ENCODE measurements at regions not wholly inside any gene's neighbourhood (a gene's known extent, or its start where the extent isn't known, plus 50 kb on each side); places are given as distances from the start of the nearest gene placed in this dataset.

GRCh38 chr1:82079607-82080006 lies 278.9 kb downstream of the ADGRL2 start:
- Histone ChIP-seq H2AK5ac (ENCODE audit: low read length) (no peak overlapping the region), H3K4me3 (ENCODE audit: low read depth, low read length) (no peak overlapping the region), H2BK5ac (ENCODE audit: low read depth, low read length, poor library complexity) (no peak overlapping the region), H4K91ac (ENCODE audit: low read depth, low read length) (no peak overlapping the region), H3K9ac (ENCODE audit: low read length) (no peak overlapping the region), H3K23ac (ENCODE audit: low read length) (no peak overlapping the region), H3K14ac (ENCODE audit: low read length) (no peak overlapping the region), H3K36me3 (ENCODE audit: control insufficient read depth in 1 of 2, insufficient read depth in 2 of 2, low read length in 2 of 2) (no peaks in the 10 kb centered on the region), H3K4ac (ENCODE audit: low read depth, low read length) (no peak overlapping the region), H3K27ac (ENCODE audit: low read depth, low read length) (no peak overlapping the region), H3K4me2 (ENCODE audit: low read length) (no peak overlapping the region), H2AFZ (ENCODE audit: insufficient read depth, low read length, poor library complexity) (no peak overlapping the region), H3K9me3 (ENCODE audit: insufficient read depth, low read depth, low read length) (no peaks in the 10 kb centered on the region), H4K12ac (ENCODE audit: low read depth, low read length) (no peak overlapping the region), H2BK120ac (ENCODE audit: insufficient read depth, low read length, poor library complexity) (no peak overlapping the region), H3K27me3 (ENCODE audit: insufficient read depth, low read length) (no peaks in the 10 kb centered on the region), H3K79me2 (ENCODE audit: control insufficient read depth, insufficient read depth, low read length, poor library complexity) (no peaks in the 10 kb centered on the region), H3K79me1 (ENCODE audit: low read length) (no peaks in the 10 kb centered on the region), H3K4me1 (ENCODE audit: control insufficient read depth in 1 of 2, insufficient read depth in 2 of 2, low read length in 2 of 2) (no peaks in the 10 kb centered on the region), H3K18ac (ENCODE audit: low read length) (no peak overlapping the region), H2BK12ac (ENCODE audit: low read length) (no peak overlapping the region), H4K8ac (ENCODE audit: low read depth, low read length) (no peak overlapping the region)
- WGBS (ENCODE audit: extremely low coverage, insufficient coverage, insufficient read length), result no CpG with 5 or more reads among the region's 1 CpG
- no peak for DNase-seq

GRCh38 chr1:82073659-82074058 lies 272.9 kb downstream of the ADGRL2 start:
- no peak overlapping the region for H3K14ac ChIP-seq (ENCODE audit: low read length)

GRCh38 chr1:82073071-82073470 lies 272.3 kb downstream of the ADGRL2 start:
- DNase-seq, result no peak
- no CpG with 5 or more reads among the region's 1 CpG for WGBS (ENCODE audit: extremely low coverage, insufficient coverage, insufficient read length)
- Histone ChIP-seq H3K9me3 (ENCODE audit: insufficient read depth, low read depth, low read length) (no peaks in the 10 kb centered on the region), H3K27me3 (ENCODE audit: insufficient read depth, low read length) (no peaks in the 10 kb centered on the region), H3K4me2 (ENCODE audit: low read length) (no peak overlapping the region), H4K12ac (ENCODE audit: low read depth, low read length) (no peak overlapping the region), H3K79me1 (ENCODE audit: low read length) (no peaks in the 10 kb centered on the region), H3K9ac (ENCODE audit: low read length) (no peak overlapping the region), H3K14ac (ENCODE audit: low read length) (no peak overlapping the region), H3K36me3 (ENCODE audit: control insufficient read depth in 1 of 2, insufficient read depth in 2 of 2, low read length in 2 of 2) (no peaks in the 10 kb centered on the region), H3K4ac (ENCODE audit: low read depth, low read length) (no peak overlapping the region), H2BK5ac (ENCODE audit: low read depth, low read length, poor library complexity) (no peak overlapping the region), H3K4me3 (ENCODE audit: low read depth, low read length) (no peak overlapping the region), H3K18ac (ENCODE audit: low read length) (no peak overlapping the region), H2BK120ac (ENCODE audit: insufficient read depth, low read length, poor library complexity) (no peak overlapping the region), H3K79me2 (ENCODE audit: control insufficient read depth, insufficient read depth, low read length, poor library complexity) (no peaks in the 10 kb centered on the region), H3K27ac (ENCODE audit: low read depth, low read length) (no peak overlapping the region), H3K23ac (ENCODE audit: low read length) (no peak overlapping the region), H2BK12ac (ENCODE audit: low read length) (no peak overlapping the region), H2AK5ac (ENCODE audit: low read length) (no peak overlapping the region), H4K8ac (ENCODE audit: low read depth, low read length) (no peak overlapping the region), H2AFZ (ENCODE audit: insufficient read depth, low read length, poor library complexity) (no peak overlapping the region), H3K4me1 (ENCODE audit: control insufficient read depth in 1 of 2, insufficient read depth in 2 of 2, low read length in 2 of 2) (no peaks in the 10 kb centered on the region), H4K91ac (ENCODE audit: low read depth, low read length) (no peak overlapping the region)

More at GRCh38 chr1:82073659-82074058, 272.9 kb downstream of the ADGRL2 start:
- Histone ChIP-seq H3K18ac (ENCODE audit: low read length) (no peak overlapping the region), H3K9me3 (ENCODE audit: insufficient read depth, low read depth, low read length) (no peaks in the 10 kb centered on the region), H3K27ac (ENCODE audit: low read depth, low read length) (no peak overlapping the region), H3K4me3 (ENCODE audit: low read depth, low read length) (no peak overlapping the region), H2AFZ (ENCODE audit: insufficient read depth, low read length, poor library complexity) (no peak overlapping the region), H3K27me3 (ENCODE audit: insufficient read depth, low read length) (no peaks in the 10 kb centered on the region), H3K9ac (ENCODE audit: low read length) (no peak overlapping the region), H4K12ac (ENCODE audit: low read depth, low read length) (no peak overlapping the region), H2BK5ac (ENCODE audit: low read depth, low read length, poor library complexity) (no peak overlapping the region), H3K4me2 (ENCODE audit: low read length) (no peak overlapping the region), H3K23ac (ENCODE audit: low read length) (no peak overlapping the region), H2AK5ac (ENCODE audit: low read length) (no peak overlapping the region), H3K4me1 (ENCODE audit: control insufficient read depth in 1 of 2, insufficient read depth in 2 of 2, low read length in 2 of 2) (no peaks in the 10 kb centered on the region), H3K4ac (ENCODE audit: low read depth, low read length) (no peak overlapping the region), H4K91ac (ENCODE audit: low read depth, low read length) (no peak overlapping the region), H3K79me1 (ENCODE audit: low read length) (no peaks in the 10 kb centered on the region), H2BK120ac (ENCODE audit: insufficient read depth, low read length, poor library complexity) (no peak overlapping the region), H4K8ac (ENCODE audit: low read depth, low read length) (no peak overlapping the region), H2BK12ac (ENCODE audit: low read length) (no peak overlapping the region), H3K36me3 (ENCODE audit: control insufficient read depth in 1 of 2, insufficient read depth in 2 of 2, low read length in 2 of 2) (no peaks in the 10 kb centered on the region), H3K79me2 (ENCODE audit: control insufficient read depth, insufficient read depth, low read length, poor library complexity) (no peaks in the 10 kb centered on the region)
- DNase-seq, result no peak
- no CpG with 5 or more reads among the region's 1 CpG for WGBS (ENCODE audit: extremely low coverage, insufficient coverage, insufficient read length)

- Histone ChIP-seq H3K23ac (ENCODE audit: low read length) (no peak overlapping the region), H3K9ac (ENCODE audit: low read length) (no peak overlapping the region), H3K27ac (ENCODE audit: low read depth, low read length) (no peak overlapping the region), H4K8ac (ENCODE audit: low read depth, low read length) (no peak overlapping the region), H3K36me3 (ENCODE audit: control insufficient read depth in 1 of 2, insufficient read depth in 2 of 2, low read length in 2 of 2) (no peaks in the 10 kb centered on the region), H2BK5ac (ENCODE audit: low read depth, low read length, poor library complexity) (no peak overlapping the region), H3K79me1 (ENCODE audit: low read length) (no peaks in the 10 kb centered on the region), H3K79me2 (ENCODE audit: control insufficient read depth, insufficient read depth, low read length, poor library complexity) (no peaks in the 10 kb centered on the region), H2AFZ (ENCODE audit: insufficient read depth, low read length, poor library complexity) (no peak overlapping the region), H3K4me3 (ENCODE audit: low read depth, low read length) (no peak overlapping the region), H3K14ac (ENCODE audit: low read length) (no peak overlapping the region), H4K91ac (ENCODE audit: low read depth, low read length) (no peak overlapping the region), H2AK5ac (ENCODE audit: low read length) (no peak overlapping the region), H2BK12ac (ENCODE audit: low read length) (no peak overlapping the region), H3K27me3 (ENCODE audit: insufficient read depth, low read length) (no peaks in the 10 kb centered on the region), H3K4ac (ENCODE audit: low read depth, low read length) (no peak overlapping the region), H2BK120ac (ENCODE audit: insufficient read depth, low read length, poor library complexity) (no peak overlapping the region), H3K9me3 (ENCODE audit: insufficient read depth, low read depth, low read length) (no peaks in the 10 kb centered on the region), H3K4me1 (ENCODE audit: control insufficient read depth in 1 of 2, insufficient read depth in 2 of 2, low read length in 2 of 2) (no peaks in the 10 kb centered on the region), H4K12ac (ENCODE audit: low read depth, low read length) (no peak overlapping the region), H3K4me2 (ENCODE audit: low read length) (no peak overlapping the region), H3K18ac (ENCODE audit: low read length) (no peak overlapping the region)
- no CpG with 5 or more reads among the region's 4 CpGs for WGBS (ENCODE audit: extremely low coverage, insufficient coverage, insufficient read length)
- DNase-seq, result no peak
These were observed 265.2 kb downstream of the ADGRL2 start for GRCh38 chr1:82065916-82066315.
